Ishikawa (cell line): ENCODE measurements at regions not wholly inside any gene's neighbourhood (a gene's known extent, or its start where the extent isn't known, plus 50 kb on each side); places are given as distances from the start of the nearest gene placed in this dataset.
A peak's percentile ranks its signal among the peaks of the same experiment; 100 is the strongest.

Source experiments
- CEBPB ChIP-seq: IDR thresholded peaks from 2 replicates; pipeline ENCODE4 v1.6.1; 2012
- CREB1 ChIP-seq: IDR thresholded peaks from 2 replicates; pipeline ENCODE4 v1.6.1; 2012; ENCODE audit warnings: low read depth
- EGR1 ChIP-seq: IDR thresholded peaks from 2 replicates; pipeline ENCODE4 v1.6.1; 2012
- EP300 ChIP-seq: IDR thresholded peaks from 2 replicates; pipeline ENCODE4 v1.6.1; 2012; ENCODE audit warnings: borderline replicate concordance
- FOXM1 ChIP-seq: IDR thresholded peaks from 2 replicates; pipeline ENCODE4 v1.6.1; 2012; ENCODE audit warnings: low read depth, borderline replicate concordance
- NFIC ChIP-seq: IDR thresholded peaks from 2 replicates; pipeline ENCODE4 v1.6.1; 2012
- RAD21 ChIP-seq: IDR thresholded peaks from 2 replicates; pipeline ENCODE4 v1.6.1; 2012; ENCODE audit warnings: low read depth
- TAF1 ChIP-seq: IDR thresholded peaks from 2 replicates; pipeline ENCODE4 v1.6.1; 2012; ENCODE audit warnings: low read depth, mild to moderate bottlenecking
- TCF12 ChIP-seq: IDR thresholded peaks from 2 replicates; pipeline ENCODE4 v1.6.1; 2012; ENCODE audit warnings: low read depth
- TEAD4 ChIP-seq: IDR thresholded peaks from 2 replicates; pipeline ENCODE4 v1.6.1; 2012
- YY1 ChIP-seq: IDR thresholded peaks from 2 replicates; pipeline ENCODE4 v1.6.1; 2012; ENCODE audit warnings: low read depth
- ZBTB7A ChIP-seq: IDR thresholded peaks from 2 replicates; pipeline ENCODE4 v1.6.1; 2012; ENCODE audit warnings: low read depth
- TF ChIP-seq, protein P1 (sequence below): IDR thresholded peaks from 2 replicates; pipeline ENCODE4 v1.6.1; 2012
- TF ChIP-seq, protein P2 (sequence below): IDR thresholded peaks from 2 replicates; pipeline ENCODE4 v1.6.1; 2012
- TF ChIP-seq, protein P3 (sequence below): IDR thresholded peaks from 2 replicates; pipeline ENCODE4 v1.6.1; 2012; ENCODE audit warnings: low read depth, mild to moderate bottlenecking

DNA sequence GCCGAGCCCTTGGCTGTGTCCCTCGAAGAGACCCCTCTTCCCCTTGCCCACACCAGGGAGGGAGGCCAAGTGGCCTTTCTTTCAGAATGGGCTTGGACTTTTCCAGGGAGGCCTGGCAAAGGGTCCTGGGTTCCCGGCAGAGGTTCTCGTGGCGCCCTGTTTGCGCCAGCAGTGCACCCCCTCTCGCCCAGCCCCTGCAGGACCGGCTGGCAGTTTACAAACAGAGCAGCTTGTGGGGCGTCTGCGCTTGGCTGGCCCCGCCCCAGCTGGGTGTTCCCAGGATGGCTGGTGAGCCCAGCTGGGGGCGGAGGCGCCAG lies 137.8 kb upstream of the CIBAR2 start:
- TF ChIP-seq ZBTB7A (no peak), FOXM1 (no peak), YY1 (no peak), RAD21 (no peak), CEBPB (no peak), TCF12 (no peak), TAF1 (no peak), TEAD4 (no peak), EGR1 (no peak), EP300 (no peak), NFIC (no peak), CREB1 (no peak)
- TF ChIP-seq, protein P1, sequence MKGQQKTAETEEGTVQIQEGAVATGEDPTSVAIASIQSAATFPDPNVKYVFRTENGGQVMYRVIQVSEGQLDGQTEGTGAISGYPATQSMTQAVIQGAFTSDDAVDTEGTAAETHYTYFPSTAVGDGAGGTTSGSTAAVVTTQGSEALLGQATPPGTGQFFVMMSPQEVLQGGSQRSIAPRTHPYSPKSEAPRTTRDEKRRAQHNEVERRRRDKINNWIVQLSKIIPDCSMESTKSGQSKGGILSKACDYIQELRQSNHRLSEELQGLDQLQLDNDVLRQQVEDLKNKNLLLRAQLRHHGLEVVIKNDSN: no peak
- TF ChIP-seq, protein P2, sequence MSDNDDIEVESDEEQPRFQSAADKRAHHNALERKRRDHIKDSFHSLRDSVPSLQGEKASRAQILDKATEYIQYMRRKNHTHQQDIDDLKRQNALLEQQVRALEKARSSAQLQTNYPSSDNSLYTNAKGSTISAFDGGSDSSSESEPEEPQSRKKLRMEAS: no peak
- TF ChIP-seq, protein P3, sequence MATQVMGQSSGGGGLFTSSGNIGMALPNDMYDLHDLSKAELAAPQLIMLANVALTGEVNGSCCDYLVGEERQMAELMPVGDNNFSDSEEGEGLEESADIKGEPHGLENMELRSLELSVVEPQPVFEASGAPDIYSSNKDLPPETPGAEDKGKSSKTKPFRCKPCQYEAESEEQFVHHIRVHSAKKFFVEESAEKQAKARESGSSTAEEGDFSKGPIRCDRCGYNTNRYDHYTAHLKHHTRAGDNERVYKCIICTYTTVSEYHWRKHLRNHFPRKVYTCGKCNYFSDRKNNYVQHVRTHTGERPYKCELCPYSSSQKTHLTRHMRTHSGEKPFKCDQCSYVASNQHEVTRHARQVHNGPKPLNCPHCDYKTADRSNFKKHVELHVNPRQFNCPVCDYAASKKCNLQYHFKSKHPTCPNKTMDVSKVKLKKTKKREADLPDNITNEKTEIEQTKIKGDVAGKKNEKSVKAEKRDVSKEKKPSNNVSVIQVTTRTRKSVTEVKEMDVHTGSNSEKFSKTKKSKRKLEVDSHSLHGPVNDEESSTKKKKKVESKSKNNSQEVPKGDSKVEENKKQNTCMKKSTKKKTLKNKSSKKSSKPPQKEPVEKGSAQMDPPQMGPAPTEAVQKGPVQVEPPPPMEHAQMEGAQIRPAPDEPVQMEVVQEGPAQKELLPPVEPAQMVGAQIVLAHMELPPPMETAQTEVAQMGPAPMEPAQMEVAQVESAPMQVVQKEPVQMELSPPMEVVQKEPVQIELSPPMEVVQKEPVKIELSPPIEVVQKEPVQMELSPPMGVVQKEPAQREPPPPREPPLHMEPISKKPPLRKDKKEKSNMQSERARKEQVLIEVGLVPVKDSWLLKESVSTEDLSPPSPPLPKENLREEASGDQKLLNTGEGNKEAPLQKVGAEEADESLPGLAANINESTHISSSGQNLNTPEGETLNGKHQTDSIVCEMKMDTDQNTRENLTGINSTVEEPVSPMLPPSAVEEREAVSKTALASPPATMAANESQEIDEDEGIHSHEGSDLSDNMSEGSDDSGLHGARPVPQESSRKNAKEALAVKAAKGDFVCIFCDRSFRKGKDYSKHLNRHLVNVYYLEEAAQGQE: no peak

DNA sequence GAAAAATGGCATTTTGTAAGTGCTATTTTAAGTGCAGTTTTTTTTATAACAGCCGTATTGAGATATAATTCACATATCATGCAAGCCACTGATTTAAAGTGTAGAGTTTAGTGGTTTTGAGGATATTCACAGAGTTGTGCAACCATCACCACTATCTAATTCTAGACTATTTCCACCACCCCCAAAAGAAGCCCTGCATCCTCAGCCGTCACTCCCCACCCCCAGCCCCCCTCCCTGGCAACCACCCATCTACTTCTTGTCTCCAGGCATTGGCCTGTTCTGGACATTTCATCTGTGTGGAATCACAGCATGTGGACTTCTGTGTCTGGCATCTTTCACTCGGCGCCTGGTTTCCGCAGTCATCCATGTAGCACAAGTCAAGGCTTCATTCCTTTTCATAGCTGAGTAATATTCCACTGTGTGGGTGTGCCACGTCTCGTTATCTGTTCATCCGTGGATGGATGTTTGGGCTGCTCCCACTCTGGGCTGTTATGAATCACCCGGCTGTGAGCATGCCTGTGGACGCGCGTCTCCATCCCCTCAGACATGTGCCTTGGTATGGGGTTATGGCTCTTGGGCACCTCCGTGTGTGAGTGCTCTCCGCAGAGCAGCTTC lies 138.4 kb upstream of the CIBAR2 start:
- no peak for TF ChIP-seq RAD21

DNA sequence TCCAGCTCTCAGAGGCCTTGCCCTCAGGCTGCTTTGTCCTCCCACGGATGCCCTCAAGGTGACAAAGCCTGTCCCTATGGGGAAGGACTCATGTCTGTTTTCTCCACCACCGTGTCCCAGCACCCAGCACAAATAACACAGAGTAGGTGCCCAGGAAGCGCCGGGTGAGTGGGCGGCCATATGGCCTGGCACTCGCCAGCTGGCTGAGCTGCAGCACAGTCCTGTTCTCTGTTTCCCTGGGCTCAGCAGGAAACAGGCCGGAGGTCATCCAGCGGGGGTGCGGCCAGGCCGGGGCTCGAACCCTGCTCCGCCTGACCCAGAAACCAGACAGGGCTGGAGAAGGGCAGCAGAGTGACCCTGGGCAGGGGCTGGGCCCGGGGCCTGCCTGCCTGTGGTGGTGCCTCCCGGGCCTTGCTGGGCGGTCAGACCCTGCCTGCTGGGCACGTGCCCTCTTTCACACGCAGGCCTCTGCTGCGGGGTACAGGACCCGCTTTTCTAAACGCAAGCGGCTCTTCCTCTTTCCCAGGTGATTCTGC lies 139.0 kb upstream of the CIBAR2 start:
- TF ChIP-seq FOXM1 (no peak), NFIC (no peak), TCF12 (no peak), TEAD4 (no peak), CEBPB (no peak), ZBTB7A (no peak), TAF1 (no peak), EP300 (no peak)

DNA sequence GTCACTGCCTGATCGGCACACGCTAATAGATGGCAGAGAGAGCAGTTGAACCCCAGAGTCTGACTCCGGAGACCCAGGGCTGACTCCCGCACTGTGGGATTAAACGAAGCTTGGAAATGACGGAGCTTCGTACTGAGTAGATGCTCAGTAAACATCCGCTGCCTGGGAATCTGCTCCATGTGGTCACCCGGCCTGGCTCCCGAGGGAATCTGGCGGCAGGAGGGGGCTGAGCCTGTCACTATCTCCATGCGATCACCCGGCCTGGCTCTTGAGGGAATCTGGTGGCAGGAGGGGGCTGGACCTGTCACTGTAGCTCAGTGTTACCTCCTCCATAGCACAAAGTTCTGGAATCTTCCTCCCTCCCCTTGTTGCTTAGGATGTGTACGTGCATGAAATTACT lies 139.7 kb upstream of the CIBAR2 start:
- TF ChIP-seq EP300: no peak
- TF ChIP-seq TAF1: no peak

DNA sequence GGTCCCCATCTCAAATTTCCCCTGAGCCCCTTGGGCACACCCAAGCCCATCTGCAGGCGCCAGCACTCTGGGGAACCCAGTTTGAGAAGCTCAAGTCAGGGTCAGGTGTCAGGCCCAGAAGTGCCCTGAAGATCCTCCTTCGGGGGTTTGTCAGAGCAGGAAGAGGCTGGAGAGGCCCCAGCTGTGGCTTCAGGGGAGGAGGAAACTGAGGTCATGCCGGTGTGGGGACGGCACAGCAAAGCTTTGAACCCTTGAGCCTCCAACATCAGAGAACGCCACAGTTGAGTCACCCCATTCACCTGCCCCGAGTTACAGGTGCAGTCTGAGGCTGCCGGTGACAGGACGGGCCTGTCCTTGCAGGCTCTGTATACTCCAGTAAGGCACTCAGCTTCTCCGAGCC lies 140.2 kb upstream of the CIBAR2 start:
- no peak for TF ChIP-seq FOXM1
- no peak for TF ChIP-seq TAF1
- TF ChIP-seq CREB1: no peak
- TF ChIP-seq YY1: no peak
- TF ChIP-seq TCF12: no peak
- TF ChIP-seq, protein P1: no peak
- no peak for TF ChIP-seq TEAD4
- no peak for TF ChIP-seq RAD21
- TF ChIP-seq CEBPB: no peak
- no peak for TF ChIP-seq NFIC
- TF ChIP-seq, protein P3: no peak
- no peak for TF ChIP-seq EGR1
- TF ChIP-seq ZBTB7A: no peak

DNA sequence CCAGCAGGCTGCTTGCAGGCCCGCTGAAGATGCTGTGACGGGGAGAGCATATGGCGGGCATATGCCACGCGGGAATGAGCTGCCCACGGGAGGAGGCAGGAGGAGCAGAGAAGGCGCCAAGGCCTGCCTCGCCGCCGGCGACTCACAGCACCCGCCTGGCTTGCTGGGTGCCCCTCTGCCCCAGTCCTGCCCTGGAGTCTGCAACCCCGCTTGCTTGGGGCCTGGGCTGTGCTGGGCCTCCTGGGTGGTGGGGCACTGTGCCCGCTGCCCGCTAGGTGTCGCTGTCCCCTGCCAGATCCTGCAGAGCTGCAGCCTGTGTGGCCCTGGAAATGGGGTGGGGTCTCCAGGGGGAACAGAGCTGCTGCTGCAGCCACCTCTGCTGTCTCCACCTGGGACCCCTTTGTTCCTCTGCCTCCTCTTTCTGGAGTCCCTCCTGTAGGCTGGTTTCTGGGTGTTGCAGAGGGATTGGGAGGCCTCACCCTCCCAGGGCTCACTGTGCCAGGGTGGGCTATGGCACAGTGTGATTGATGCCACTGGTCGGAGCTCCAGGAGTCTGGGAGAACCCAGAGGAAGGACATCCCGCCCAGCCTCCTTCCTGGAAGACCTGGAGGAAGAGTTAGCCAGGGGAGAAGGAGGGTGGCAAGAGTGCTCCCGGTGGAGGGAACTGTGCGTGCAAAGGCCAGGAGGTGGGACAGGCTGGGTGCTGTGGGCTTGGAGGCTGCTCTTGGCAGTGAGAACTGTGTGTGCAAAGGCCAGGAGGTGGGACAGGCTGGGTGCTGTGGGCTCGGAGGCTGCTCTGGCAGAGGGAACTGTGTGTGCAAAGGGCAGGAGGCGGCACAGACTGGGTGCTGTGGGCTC lies 141.0 kb upstream of the CIBAR2 start:
- TF ChIP-seq CREB1: no peak
- TF ChIP-seq TAF1: no peak
- TF ChIP-seq ZBTB7A: peak; percentile 71
- peak; percentile 65 for TF ChIP-seq RAD21
- no peak for TF ChIP-seq EGR1
- TF ChIP-seq FOXM1: no peak

DNA sequence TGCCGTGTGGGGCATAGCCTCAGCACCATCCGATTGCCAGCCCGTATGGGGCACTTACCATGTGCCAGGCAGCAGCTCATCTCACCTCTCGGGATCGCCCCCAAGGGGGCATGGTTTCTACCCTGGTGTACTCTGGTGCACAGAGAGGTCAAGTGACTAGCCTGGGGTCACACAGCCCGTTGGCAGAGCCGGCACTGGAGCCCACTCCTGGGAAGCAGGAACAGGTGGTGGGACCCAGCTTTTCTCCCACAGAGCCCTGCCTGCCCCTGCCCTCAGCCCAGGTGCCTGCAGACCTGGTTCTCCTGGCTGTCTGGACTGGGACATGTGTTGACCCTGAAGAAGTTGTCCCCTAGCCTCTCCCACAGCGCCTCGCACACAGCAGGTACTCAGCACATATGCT lies 141.8 kb upstream of the CIBAR2 start:
- TF ChIP-seq FOXM1 (no peak), CEBPB (no peak), EGR1 (no peak), ZBTB7A (no peak)
- TF ChIP-seq, protein P1: no peak
